Gastroesophageal sphincter (tissue), 4 donors: ENCODE measurements at regions not wholly inside any gene's neighbourhood (a gene's known extent, or its start where the extent isn't known, plus 50 kb on each side); places are given as distances from the start of the nearest gene placed in this dataset.
"Not testable (repeated sequence)": the region's sequence is repeated elsewhere in the genome, so short reads cannot be mapped to it uniquely, and the experiment has no call there.

Experiments used
- ATAC-seq: fragments of 150-250 bp; one replicate; pipeline ENCODE4 v1.9.1; 2016; ENCODE audit warnings: mild to moderate bottlenecking, moderate library complexity
- H3K27ac ChIP-seq, 4 donors: fragments of 200-600 bp; sonication (generic) in 3 of 4; 1 replicate in 3 of 4; 2 replicates in 1 of 4; pipeline ENCODE4 v1.5.1; 2016 to 2019
- H3K27me3 ChIP-seq: fragments of 200-600 bp; sonication (generic); one replicate; pipeline ENCODE4 v1.5.1; 2019
- H3K36me3 ChIP-seq, 2 donors: fragments of 200-600 bp; sonication (generic); one replicate each; pipeline ENCODE4 v1.5.1; 2019; ENCODE audit warnings: control low read depth in 1 of 2
- H3K4me1 ChIP-seq, 3 donors: fragments of 200-600 bp; sonication (generic); 1 replicate in 2 of 3; 2 replicates in 1 of 3; pipeline ENCODE4 v1.5.1; 2016 to 2019; ENCODE audit warnings: control low read depth in 2 of 3
- H3K4me3 ChIP-seq, 2 donors: fragments of 200-600 bp; sonication (generic); one replicate each; pipeline ENCODE4 v1.5.1; 2019; ENCODE audit warnings: mild to moderate bottlenecking in 1 of 2, moderate library complexity in 1 of 2
- H3K9me3 ChIP-seq, 3 donors: fragments of 200-600 bp; sonication (generic); one replicate each; pipeline ENCODE4 v1.5.1; 2017 to 2019; ENCODE audit warnings: control low read depth in 2 of 3
- CTCF ChIP-seq, 4 experiments: fragments of 200-600 bp in 2 of 4; fragments of 450-650 bp in 2 of 4; sonication (generic) in 1 of 4; IDR thresholded peaks; one replicate each; pipeline ENCODE4 v1.5.1; 2017 to 2019; ENCODE audit warnings: antibody characterized with exemption in 4 of 4, mild to moderate bottlenecking in 2 of 4, moderate library complexity in 2 of 4
- EP300 ChIP-seq: sonication (generic); formaldehyde crosslinking; IDR thresholded peaks from one replicate; pipeline ENCODE4 v1.6.1; 2017; ENCODE audit warnings: antibody characterized with exemption, mild to moderate bottlenecking
- POLR2A ChIP-seq, 2 donors: fragments of 450-650 bp; IDR thresholded peaks; one replicate each; pipeline ENCODE4 v1.6.1; 2017; ENCODE audit warnings: antibody characterized with exemption in 2 of 2, mild to moderate bottlenecking in 2 of 2, moderate library complexity in 1 of 2
- POLR2AphosphoS5 ChIP-seq: sonication (generic); formaldehyde crosslinking; IDR thresholded peaks from one replicate; pipeline ENCODE4 v1.6.1; 2017; ENCODE audit warnings: antibody characterized with exemption
- WGBS, 2 donors: methylation state at CpG; one replicate each; pipeline ENCODE4 v1.1.5; 2018; ENCODE audit warnings: low coverage in 1 of 2; 5-methylcytosine and 5-hydroxymethylcytosine counted together

DNA sequence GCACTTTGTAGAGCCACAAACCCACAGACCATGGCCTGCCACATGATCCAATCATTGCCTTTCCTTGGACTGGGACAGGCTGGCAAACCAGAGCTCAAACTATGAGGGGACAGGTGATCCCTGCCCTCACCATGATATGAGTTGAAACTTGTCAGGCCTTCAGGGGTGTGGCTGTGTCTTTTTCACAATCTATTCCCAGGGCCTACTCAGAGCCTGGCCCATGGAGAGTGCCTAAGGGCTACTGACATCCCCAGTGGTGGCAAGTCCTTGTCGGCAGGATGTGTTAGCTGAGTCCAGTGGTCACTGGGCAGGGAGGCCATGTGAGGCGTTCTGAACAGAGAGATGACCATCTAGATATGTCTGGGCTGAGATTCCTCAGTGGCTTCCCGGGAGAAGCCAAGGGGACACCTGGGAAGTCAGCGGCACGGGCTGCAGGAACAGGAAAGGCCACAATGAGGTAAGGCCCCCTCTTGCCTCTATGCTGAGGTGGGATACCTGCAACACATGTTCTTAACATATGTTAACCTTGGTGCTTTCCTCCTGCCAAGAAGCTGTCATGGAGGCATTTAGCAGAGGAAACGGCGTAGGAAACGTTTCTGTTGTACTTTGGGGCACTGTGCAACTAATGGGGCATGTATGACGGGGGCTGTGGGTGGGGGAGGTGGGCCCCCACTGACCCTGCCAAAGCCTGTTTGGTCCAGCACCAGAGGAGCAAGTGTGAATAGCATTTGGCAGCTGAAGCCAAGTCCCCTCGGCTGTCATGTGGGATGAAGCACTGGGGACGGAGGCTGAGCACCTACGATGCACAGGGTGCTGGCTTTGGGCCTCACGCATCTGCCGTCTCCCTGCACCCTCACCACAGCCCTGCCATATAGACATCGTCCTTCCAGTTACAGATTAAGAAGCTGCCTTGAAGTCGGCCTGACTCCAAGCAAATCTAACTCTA is 384.0 kb downstream of the RPS24 start:
- no peaks in the 10 kb centered on the region for H3K36me3 ChIP-seq
- H3K9me3 ChIP-seq = no peaks in the 10 kb centered on the region
- no peak overlapping the region for H3K4me3 ChIP-seq
- ATAC-seq = no peak
- H3K27ac ChIP-seq = no peak overlapping the region
- TF ChIP-seq POLR2A (IDR thresholded peaks at IDR 0.05) = no peak
- TF ChIP-seq EP300 = no peak
- TF ChIP-seq CTCF (IDR thresholded peaks at IDR 0.05) = no peak
- TF ChIP-seq POLR2AphosphoS5 = no peak
- 100% methylated on average over 1 of the region's 16 CpGs for WGBS, 2 donors
- H3K27me3 ChIP-seq = no peaks in the 10 kb centered on the region
- peaks cover 0 to 8% (median 0%) of the 10 kb centered on the region in 3 donors for H3K4me1 ChIP-seq

DNA sequence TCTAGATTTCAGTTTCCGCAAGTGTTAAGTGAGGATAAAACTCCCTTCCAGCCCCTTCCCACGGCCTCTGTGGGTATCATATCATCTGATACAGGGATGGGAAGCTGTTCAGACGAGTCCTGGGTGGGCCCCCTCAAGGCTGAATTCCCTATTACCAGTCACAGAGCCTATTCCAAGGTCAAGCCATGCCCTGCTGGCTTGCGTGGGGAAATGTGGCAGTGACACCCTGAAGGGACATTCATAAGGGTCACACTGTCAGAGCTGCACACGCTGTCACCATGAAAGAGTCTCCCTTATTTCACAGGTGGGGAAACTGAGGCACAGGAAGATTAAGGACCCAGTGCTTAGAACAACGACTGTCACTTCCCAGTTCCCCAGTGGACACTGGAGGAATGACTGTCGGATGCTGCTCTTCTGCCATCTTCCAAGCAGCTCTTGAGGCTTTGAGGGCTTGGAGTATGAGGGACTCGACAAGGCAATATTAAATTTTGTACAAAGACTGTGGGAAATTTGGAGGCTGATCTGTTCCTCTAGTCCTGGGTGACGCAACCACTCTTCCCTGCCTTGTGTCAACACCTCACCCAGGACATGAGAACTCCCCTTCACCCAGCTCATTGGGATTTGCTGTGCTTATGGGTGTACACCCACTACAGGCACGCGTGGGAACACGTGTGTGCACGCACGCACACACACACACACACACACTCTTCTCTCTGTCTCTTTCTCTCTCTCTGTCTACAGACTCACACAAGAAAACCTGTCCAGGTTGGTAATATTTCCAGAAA is 386.0 kb downstream of the RPS24 start:
- WGBS, 2 donors = 93 to 99% methylated on average over 5 to 10 of the region's 14 CpGs
- Histone ChIP-seq H3K27ac (no peak overlapping the region), H3K4me3 (no peak overlapping the region), H3K4me1 (no peaks in the 10 kb centered on the region), H3K9me3 (peaks cover 0 to 5% (median 0%) of the 10 kb centered on the region in 3 donors), H3K36me3 (no peaks in the 10 kb centered on the region), H3K27me3 (no peaks in the 10 kb centered on the region)
- no peak for TF ChIP-seq CTCF (IDR thresholded peaks at IDR 0.05)
- no peak for TF ChIP-seq POLR2AphosphoS5
- no peak for TF ChIP-seq EP300
- no peak for TF ChIP-seq POLR2A (IDR thresholded peaks at IDR 0.05)
- ATAC-seq = no peak

DNA sequence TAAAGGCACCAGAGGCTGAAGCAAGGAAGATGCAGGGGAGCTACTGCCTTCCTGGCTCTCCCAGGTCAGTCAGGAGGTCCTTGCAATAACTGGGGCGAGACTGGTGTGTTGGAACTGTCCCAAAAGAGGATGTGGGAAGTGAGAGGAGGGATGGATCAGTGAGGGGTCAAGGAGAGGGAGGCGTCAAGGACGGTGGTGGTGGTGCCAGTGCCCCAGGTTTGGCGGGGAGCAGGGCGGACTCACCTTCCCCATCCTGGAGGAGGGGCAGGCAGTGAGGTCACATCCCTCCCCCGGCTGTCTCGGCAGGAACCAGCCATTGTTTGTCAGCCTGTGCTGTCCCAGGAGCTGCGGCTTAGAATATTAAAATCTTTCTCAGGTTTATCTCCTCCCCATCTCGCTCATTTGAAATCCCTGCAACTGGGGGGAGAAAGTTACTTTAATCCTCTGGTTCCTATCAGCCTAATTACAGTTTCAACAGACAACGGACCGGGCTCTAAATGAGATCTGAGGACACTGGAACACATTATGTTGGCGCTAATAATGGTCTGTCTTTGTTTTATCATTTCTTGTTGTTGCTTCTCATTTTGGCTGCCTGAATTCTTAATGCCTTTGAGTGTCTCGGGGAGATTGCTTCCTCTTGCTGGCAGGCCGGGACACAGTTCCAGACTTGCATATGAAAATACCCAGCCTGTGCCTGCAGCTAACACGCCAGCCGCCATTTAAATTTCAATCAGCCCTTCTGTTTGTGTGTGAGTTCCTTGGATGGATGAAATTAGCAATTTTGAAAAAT is 387.5 kb downstream of the RPS24 start:
- no peaks in the 10 kb centered on the region for H3K27me3 ChIP-seq
- ATAC-seq = peak; percentile 25
- no peaks in the 10 kb centered on the region for H3K36me3 ChIP-seq
- TF ChIP-seq CTCF (IDR thresholded peaks at IDR 0.05) = no peak
- TF ChIP-seq POLR2AphosphoS5 = no peak
- no peak for TF ChIP-seq EP300
- H3K9me3 ChIP-seq = peaks cover 0 to 18% (median 0%) of the 10 kb centered on the region in 3 donors
- no peaks in the 10 kb centered on the region for H3K4me1 ChIP-seq
- H3K4me3 ChIP-seq = no peak overlapping the region
- no peak overlapping the region for H3K27ac ChIP-seq
- WGBS, 2 donors = 80% methylated on average over 7 to 8 of the region's 16 CpGs

DNA sequence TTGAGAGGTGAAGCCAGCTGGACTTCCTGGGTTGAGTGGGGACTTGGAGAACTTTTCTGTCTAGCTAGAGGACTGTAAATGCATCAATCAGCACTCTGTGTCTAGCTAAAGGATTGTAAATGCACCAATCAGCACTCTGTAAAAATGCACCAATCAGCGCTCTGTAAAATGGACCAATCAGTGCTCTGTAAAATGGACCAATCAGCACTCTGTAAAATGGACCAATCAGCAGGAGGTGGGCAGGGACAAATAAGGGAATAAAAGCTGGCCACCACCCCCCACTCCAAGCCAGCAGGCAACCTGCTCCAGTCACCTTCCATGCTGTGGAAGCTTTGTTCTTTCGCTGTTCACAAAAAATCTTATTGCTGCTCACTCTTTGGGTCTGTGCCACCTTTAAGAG is 390.4 kb downstream of the RPS24 start:
- ATAC-seq, H3K27ac ChIP-seq, H3K36me3 ChIP-seq, H3K4me1 ChIP-seq, H3K27me3 ChIP-seq, H3K4me3 ChIP-seq: not testable (repeated sequence)
- peaks cover 0 to 18% (median 0%) of the 10 kb centered on the region in 3 donors for H3K9me3 ChIP-seq
- 94 to 100% methylated on average over 2 of the region's 2 CpGs for WGBS, 2 donors

GRCh38 chr10:78424723-78425122 is 391.1 kb downstream of the RPS24 start:
- no peaks in the 10 kb centered on the region for H3K4me1 ChIP-seq
- no peaks in the 10 kb centered on the region for H3K27me3 ChIP-seq
- H3K36me3 ChIP-seq = no peaks in the 10 kb centered on the region
- TF ChIP-seq POLR2AphosphoS5 (no peak), EP300 (no peak), POLR2A (IDR thresholded peaks at IDR 0.05) (no peak), CTCF (IDR thresholded peaks at IDR 0.05) (no peak)
- peaks cover 0 to 18% (median 0%) of the 10 kb centered on the region in 3 donors for H3K9me3 ChIP-seq
- no peak overlapping the region for H3K4me3 ChIP-seq
- ATAC-seq = no peak
- H3K27ac ChIP-seq = no peak overlapping the region
- WGBS, 2 donors = 100% methylated on average over 1 of the region's 1 CpG
